ENCODE measurements at regions not wholly inside any gene's neighbourhood (a gene's known extent, or its start where the extent isn't known, plus 50 kb on each side); places are given as distances from the start of the nearest gene placed in this dataset.

DNA sequence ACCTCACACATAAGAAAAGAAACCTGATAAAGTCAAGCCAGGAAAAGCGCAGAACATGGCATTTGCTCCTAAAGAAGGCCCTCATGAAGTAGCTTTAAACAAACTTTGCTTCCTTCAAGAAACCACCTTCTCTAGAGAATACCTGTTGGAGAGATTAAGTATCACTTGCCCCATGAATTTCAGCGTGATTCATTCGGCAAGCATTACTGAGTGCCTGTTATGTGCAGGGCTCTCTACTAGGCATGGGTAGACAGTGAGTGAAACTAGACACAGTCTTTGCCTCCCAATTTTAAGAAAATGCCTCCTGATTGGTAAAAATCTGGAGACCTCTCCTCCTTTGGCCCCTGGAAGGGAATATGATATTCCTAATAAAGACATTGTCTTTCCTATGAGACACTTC lies 475.8 kb upstream of the NBEA start:
- DNase-seq (no peak), FAIRE-seq (no peak), ATAC-seq (no peak)
- H3K4me1 ChIP-seq: peaks cover 0 to 10% (median 5%) of the 10 kb centered on the region in 3 donors
- no peaks in the 10 kb centered on the region for H3K36me3 ChIP-seq
- intact Hi-C loops (cut with DNase I): no loop called here
- no peak overlapping the region for H3K27ac ChIP-seq
- H3K9me3 ChIP-seq: no peaks in the 10 kb centered on the region
- H3K4me3 ChIP-seq: no peak overlapping the region
- TF ChIP-seq, protein P1, sequence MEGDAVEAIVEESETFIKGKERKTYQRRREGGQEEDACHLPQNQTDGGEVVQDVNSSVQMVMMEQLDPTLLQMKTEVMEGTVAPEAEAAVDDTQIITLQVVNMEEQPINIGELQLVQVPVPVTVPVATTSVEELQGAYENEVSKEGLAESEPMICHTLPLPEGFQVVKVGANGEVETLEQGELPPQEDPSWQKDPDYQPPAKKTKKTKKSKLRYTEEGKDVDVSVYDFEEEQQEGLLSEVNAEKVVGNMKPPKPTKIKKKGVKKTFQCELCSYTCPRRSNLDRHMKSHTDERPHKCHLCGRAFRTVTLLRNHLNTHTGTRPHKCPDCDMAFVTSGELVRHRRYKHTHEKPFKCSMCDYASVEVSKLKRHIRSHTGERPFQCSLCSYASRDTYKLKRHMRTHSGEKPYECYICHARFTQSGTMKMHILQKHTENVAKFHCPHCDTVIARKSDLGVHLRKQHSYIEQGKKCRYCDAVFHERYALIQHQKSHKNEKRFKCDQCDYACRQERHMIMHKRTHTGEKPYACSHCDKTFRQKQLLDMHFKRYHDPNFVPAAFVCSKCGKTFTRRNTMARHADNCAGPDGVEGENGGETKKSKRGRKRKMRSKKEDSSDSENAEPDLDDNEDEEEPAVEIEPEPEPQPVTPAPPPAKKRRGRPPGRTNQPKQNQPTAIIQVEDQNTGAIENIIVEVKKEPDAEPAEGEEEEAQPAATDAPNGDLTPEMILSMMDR (IDR thresholded peaks at IDR 0.05): no peak
- 83 to 86% methylated on average over 3 of the region's 3 CpGs for WGBS, 2 donors
- no peaks in the 10 kb centered on the region for H3K27me3 ChIP-seq

GRCh38 chr13:34467450-34468083 lies 474.5 kb upstream of the NBEA start:
- H3K4me1 ChIP-seq: peaks cover 0 to 10% (median 5%) of the 10 kb centered on the region in 3 donors
- 74 to 86% methylated on average over 3 of the region's 3 CpGs for WGBS, 2 donors
- H3K36me3 ChIP-seq: no peaks in the 10 kb centered on the region
- DNase-seq: no peak
- no peak overlapping the region for H3K27ac ChIP-seq
- FAIRE-seq: no peak
- ATAC-seq: no peak
- no peaks in the 10 kb centered on the region for H3K27me3 ChIP-seq
- TF ChIP-seq, protein P1 (IDR thresholded peaks at IDR 0.05): no peak
- H3K4me3 ChIP-seq: no peak overlapping the region
- intact Hi-C loops (cut with DNase I): no loop called here
- no peaks in the 10 kb centered on the region for H3K9me3 ChIP-seq

GRCh38 chr13:34469196-34469986 lies 472.7 kb upstream of the NBEA start:
- peak in 3 of 4 donors; percentile 54 to 86 (median 78) for ATAC-seq
- Histone ChIP-seq H3K4me1 (peaks cover 0 to 10% (median 5%) of the 10 kb centered on the region in 3 donors), H3K4me3 (no peak overlapping the region), H3K36me3 (no peaks in the 10 kb centered on the region), H3K27me3 (no peaks in the 10 kb centered on the region), H3K9me3 (no peaks in the 10 kb centered on the region), H3K27ac (no peak overlapping the region)
- intact Hi-C loops (cut with DNase I): no loop called here
- WGBS, 2 donors: 63 to 65% methylated on average over 3 of the region's 3 CpGs
- TF ChIP-seq, protein P1 (IDR thresholded peaks at IDR 0.05): no peak
- no peak for DNase-seq
- FAIRE-seq: no peak

DNA sequence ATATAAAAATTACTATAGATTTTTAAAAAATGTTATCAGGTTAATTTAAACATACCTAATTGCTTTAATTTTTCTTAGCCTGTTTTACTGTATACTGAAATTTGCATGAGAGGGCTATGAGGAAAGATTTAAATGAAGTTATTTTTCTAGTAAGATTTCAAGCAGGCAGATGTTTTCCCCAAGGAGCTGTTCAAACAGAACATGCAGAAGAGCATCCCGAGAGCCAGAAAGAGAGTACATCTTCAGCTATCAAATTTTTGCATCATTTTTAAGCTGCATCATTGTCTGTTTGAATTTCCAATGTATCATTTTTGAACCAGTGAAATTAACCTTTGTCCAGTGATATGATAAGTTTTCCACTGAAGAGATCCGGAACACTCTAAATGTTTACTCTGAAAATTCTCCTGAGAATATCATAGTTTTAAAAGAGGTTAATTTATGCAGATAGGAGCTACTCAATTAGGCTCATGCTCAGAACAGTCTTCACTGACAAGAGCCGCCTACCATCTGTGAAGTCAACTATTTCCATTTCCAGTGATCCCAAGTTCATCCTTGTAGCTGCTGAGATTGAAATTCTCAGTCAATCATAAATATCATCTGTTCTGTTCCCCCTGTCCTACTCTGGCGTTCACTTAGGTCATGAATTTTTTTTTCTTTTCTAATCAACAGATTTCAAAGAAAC lies 467.7 kb upstream of the NBEA start:
- DNase-seq (no peak), ATAC-seq (no peak), FAIRE-seq (no peak)
- Histone ChIP-seq H3K27ac (no peak overlapping the region), H3K36me3 (no peaks in the 10 kb centered on the region), H3K4me1 (peaks cover 0 to 4% (median under 1%) of the 10 kb centered on the region in 3 donors), H3K27me3 (no peaks in the 10 kb centered on the region), H3K4me3 (no peak overlapping the region), H3K9me3 (no peaks in the 10 kb centered on the region)
- intact Hi-C loops (cut with DNase I): no loop called here
- WGBS, 2 donors: 62 to 71% methylated on average over 4 of the region's 4 CpGs
- TF ChIP-seq, protein P1 (IDR thresholded peaks at IDR 0.05): no peak

Data from pancreas (tissue), 10 donors.